GM18907 (cell line): ENCODE measurements at regions not wholly inside any gene's neighbourhood (a gene's known extent, or its start where the extent isn't known, plus 50 kb on each side); places are given as distances from the start of the nearest gene placed in this dataset.
A peak's percentile ranks its signal among the peaks of the same experiment; 100 is the strongest.
"Not testable (repeated sequence)": the region's sequence is repeated elsewhere in the genome, so short reads cannot be mapped to it uniquely, and the experiment has no call there.

Source experiments
- ATAC-seq: cut with Tn5 transposase; IDR thresholded peaks from one replicate; pipeline ENCODE4 v1.9.1; 2021; ENCODE audit warnings: mild to moderate bottlenecking, moderate library complexity; ENCODE audit not compliant: unreplicated experiment

- peak; percentile 84 for ATAC-seq
Observed at GRCh38 chr15:21718108-21718507, 159.4 kb downstream of the POTEB start.

- ATAC-seq: peak; percentile 38
Observed at GRCh38 chr15:21717661-21718060, 159.9 kb downstream of the POTEB start.

GRCh38 chr15:21705480-21705879 lies 172.1 kb downstream of the POTEB start:
- peak; percentile 99 for ATAC-seq

DNA sequence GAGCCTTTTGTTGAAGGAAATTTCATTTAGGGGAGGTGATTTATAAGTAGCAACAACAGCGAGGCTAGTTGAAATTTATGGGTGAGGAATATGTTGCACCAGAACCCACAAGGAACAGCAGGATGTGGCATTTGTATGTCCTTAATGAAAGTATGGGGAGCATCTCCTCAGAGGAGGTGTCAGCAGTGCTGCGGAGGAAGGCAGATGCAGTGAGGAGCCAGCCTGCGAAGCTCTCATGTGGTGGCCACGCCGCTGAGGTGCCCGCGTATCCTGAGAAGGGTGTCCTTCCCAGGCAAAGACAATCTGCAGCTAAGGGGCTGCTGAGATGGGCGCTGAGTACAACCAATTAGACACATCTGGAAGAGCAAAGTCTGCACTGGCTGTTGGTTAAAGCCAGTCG lies 178.9 kb downstream of the POTEB start:
- ATAC-seq: not testable (repeated sequence)

DNA sequence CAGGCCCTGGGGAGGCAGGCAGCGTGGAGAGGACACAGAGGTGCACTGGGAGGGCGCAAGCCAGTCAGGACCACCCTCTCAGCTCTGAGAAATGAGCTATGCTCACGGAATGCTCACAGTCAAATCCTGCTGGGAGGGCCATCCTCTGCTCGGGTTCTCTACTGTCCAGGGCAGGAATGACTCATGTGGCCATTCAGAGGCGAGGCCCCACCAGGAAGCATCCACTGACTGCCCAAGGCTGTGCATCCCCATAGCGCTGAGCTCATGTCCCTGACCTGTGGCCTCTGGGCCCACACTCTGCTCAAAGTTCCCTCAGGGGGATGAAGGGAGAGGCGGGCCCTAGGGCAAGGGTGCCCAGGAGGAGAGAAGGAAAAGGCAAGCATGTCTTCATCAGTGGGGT lies 182.4 kb downstream of the POTEB start:
- ATAC-seq: not testable (repeated sequence)

DNA sequence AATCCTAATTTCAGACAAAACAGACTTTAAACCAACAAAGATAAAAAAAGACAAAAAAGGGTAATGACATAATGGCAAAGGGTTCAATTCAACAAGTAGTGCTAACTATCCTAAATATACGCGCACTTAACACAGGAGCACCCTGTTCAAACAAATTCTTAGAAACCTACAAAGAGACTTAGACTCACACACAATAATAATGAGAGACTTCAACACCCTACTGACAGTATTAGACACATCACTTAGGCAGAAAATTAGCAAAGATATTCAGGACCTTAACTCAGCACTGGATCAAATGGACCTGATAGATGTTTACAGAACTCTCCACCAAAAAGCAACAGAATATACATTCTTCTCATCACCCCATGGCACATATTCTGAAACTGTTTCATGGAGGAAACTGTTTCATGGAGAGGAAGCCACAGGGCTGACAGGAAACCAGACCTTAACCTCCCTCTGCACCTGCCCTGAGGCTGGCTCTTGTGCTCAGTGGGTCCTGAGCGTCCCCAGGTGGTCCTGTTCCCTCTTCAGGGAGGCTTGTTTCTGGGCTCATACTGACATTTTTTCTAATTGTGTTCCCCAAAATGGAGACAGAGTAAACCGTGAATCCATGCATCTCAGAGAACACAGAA lies 184.9 kb downstream of the POTEB start:
- peak; percentile 93 for ATAC-seq

DNA sequence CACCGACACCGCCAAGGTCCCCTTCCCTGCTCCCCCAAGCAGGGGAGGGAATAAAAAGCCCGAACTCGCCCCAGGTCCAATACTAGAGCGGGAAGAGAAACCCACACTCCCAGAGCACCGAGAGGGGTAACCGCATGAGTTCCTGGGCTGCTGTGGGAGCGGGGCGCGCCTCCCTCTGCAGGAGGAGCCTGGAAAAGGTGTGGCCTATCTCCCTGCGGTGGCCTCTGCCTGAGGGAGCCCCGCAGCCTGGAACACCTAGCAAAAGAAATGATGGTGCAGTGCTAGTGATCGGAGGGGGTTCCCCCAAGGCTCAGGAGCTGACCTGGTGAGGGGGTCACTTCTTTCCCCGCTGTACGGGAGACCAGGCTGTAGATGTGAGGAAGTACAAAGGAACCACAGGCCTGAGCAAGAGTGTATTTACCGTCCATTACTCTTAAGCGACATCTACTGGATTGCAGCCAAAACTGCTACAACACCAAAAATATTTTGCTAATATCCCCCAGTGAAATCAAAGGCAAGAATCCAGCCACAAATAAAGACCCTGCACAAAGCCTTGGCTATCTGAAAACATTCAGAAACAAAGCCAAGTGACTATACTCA lies 216.6 kb upstream of the POTEB3 start:
- peak; percentile 97 for ATAC-seq

GRCh38 chr15:21656114-21656746 lies 215.9 kb upstream of the POTEB3 start:
- peak; percentile 57 for ATAC-seq

DNA sequence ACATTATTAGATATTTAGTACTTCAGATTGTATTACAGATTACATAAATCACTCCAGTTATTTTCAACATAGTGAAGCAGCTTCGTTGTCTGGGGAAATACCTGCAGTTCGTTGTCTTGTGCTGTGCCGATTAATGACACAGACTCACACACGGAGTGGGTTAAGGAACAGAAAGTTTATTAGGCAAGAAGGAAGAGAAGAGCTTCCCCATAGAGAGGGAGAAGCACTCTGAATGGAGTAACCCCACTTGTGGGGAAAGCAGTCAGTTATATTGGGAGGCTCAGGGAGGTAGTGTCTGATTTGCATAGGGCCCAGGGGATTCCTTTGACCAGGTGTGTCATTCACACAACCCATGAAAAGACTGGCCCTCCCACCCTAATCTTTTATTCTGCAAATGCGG lies 213.4 kb upstream of the POTEB3 start:
- not testable (repeated sequence) for ATAC-seq

DNA sequence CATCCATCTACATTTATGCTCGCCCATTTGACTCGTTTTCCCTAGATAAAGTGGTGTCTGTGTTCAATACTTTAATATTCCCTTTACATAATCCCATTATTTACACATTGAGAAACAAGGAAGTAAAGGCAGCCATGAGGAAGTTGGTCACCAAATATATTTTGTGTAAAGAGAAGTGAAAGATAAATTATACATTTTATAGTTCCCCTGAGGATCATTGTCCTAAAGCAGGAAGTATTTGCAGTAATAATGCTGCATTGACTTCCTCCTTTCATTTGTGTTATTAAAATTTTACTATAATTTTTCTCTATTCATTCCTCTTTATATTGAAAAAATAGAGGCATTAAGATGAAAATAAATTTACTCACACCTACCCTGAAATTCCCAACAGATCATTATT lies 198.5 kb upstream of the POTEB3 start:
- ATAC-seq: not testable (repeated sequence)

- not testable (repeated sequence) for ATAC-seq
Observed at GRCh38 chr15:21626694-21627093, 186.4 kb upstream of the POTEB3 start.

GRCh38 chr15:21609223-21609622 lies 168.9 kb upstream of the POTEB3 start:
- not testable (repeated sequence) for ATAC-seq

DNA sequence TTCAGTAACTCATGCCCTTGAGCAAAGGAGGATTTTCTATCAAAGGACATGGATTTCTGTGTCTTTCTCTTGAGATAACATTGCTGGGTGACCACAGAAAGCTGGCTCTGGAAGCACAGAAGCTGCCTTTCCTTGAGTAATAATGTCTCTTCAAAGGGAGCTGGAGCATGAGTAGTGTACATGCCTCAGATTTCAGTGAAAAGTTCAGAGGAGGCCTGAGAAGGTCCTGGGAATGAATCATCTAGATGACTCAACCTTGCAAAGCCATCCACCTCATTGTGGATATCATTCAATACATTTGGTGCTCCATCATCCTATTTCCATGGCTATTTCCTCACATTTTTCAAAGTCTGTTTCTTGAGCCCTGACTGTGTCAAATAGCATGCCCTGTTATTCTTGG lies 125.1 kb upstream of the POTEB3 start:
- not testable (repeated sequence) for ATAC-seq

- ATAC-seq: peak; percentile 100
Observed at GRCh38 chr15:21551809-21552208, 111.5 kb upstream of the POTEB3 start.

DNA sequence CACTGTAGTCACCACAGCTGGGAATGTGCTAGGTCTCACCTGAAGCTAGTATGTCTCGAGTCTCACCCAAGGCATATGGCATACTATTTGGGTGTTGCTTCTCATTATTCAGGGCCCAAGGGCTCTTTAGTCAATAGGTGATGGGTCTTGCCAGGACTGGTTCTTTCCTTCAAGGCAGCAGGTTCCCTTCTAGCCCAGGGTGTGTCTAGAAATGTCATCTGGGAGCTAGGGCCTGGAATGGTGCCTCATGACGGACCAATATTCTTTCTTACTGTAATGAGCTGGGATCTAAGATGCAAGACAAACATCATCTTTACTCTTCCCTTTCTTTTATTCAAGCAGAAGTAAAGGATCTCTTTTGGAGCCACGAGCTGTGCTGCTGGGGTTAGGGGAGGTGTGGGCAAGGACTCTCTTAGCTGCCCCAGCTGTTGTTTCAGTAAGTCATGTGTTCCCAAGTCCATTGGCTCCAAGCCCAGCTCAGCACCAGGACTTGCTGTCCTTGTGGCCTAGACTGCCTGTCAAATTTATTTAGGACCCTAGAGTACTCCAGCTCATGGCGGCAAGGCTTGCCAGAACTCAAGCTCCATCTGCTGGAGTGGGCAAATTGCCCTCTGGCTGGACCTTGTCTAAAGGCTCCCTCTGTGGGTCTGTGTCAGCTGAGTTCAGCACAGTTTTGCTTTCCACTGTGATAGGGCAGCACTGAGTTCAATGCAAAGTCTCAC lies 106.0 kb upstream of the POTEB3 start:
- ATAC-seq: not testable (repeated sequence)

DNA sequence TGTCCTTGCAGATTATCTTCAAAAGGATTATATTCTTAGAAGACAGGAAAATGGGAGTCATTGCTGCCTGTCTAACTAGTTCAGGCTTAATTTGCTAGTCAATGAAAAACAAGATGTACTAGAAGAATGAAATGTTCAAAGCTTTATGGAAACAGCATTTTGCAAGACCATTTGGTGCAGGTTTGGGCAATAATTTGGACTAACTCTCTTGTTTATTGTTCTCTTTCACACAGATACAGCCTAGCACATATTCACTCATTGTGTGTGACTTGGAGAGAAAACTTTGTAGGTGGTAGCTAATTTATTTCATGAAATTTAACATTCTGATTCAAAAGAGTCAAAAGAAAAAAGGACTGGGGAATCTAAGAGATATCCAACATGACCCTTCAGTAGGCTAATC lies 92.5 kb upstream of the POTEB3 start:
- ATAC-seq: not testable (repeated sequence)

DNA sequence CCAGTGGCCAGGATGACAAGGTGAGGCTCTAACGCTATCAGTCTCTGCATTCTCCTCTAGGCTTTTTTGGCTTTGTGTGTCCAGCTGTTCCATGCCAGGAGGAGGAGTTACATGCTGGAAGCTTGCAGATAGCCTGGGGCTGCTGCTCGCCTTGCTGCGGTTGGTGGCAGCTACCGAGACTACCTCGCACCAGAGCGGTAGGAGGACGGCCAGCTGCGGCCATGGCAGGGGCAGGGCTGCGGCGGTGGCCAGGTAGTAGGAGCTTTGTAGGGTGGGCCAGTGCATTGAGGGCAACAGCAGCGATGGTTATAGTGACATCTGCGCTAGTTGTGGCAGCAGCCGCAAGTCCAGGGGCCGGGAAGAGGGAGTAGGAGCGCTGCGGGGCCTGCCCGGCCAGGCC lies 75.9 kb upstream of the POTEB3 start:
- ATAC-seq: not testable (repeated sequence)

- not testable (repeated sequence) for ATAC-seq
Observed at GRCh38 chr15:21515296-21515695, 75.0 kb upstream of the POTEB3 start.

GRCh38 chr15:21503021-21503420 lies 62.7 kb upstream of the POTEB3 start:
- ATAC-seq: not testable (repeated sequence)
